GM12872 (cell line): ENCODE measurements at regions not wholly inside any gene's neighbourhood (a gene's known extent, or its start where the extent isn't known, plus 50 kb on each side); places are given as distances from the start of the nearest gene placed in this dataset.

Source experiments
- TF ChIP-seq, protein P1 (sequence below): IDR thresholded peaks from 3 replicates; pipeline ENCODE4 v1.5.1; 2011; ENCODE audit warnings: low read depth, mild to moderate bottlenecking, low read length, moderate library complexity; ENCODE audit not compliant: insufficient read depth

DNA sequence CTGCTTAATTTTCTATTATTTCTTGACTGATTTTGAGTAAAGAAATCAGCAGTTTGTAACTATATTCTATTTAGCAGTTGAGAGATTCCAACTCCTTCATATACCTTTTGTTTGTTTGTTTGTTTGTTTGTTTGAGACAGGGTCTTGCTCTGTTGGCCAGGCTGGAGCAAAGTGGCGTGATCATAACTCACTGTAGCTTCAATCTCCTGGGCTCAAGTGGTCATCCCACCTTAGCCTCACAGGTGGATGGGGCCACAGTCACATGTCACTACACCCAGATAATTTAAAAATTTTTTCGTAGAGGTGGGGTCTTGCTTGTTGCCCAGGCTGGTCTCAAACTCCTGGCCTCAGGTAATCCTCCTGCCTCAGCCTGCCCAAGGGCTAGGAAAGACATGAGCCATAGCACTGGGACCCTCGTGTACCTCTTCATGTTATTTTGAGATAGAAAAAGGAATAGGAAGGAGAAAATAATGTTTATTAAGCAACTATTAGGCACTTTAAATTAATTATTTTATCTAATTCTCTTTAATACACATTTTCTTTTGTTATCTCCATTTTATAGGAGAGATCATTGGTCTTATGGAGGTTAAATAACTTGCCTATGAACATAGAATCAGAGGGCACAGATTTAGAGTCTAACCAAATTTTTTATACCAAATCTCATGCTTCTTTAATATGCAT lies 133.0 kb downstream of the ZNF608 start:
- TF ChIP-seq, protein P1, sequence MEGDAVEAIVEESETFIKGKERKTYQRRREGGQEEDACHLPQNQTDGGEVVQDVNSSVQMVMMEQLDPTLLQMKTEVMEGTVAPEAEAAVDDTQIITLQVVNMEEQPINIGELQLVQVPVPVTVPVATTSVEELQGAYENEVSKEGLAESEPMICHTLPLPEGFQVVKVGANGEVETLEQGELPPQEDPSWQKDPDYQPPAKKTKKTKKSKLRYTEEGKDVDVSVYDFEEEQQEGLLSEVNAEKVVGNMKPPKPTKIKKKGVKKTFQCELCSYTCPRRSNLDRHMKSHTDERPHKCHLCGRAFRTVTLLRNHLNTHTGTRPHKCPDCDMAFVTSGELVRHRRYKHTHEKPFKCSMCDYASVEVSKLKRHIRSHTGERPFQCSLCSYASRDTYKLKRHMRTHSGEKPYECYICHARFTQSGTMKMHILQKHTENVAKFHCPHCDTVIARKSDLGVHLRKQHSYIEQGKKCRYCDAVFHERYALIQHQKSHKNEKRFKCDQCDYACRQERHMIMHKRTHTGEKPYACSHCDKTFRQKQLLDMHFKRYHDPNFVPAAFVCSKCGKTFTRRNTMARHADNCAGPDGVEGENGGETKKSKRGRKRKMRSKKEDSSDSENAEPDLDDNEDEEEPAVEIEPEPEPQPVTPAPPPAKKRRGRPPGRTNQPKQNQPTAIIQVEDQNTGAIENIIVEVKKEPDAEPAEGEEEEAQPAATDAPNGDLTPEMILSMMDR = no peak

DNA sequence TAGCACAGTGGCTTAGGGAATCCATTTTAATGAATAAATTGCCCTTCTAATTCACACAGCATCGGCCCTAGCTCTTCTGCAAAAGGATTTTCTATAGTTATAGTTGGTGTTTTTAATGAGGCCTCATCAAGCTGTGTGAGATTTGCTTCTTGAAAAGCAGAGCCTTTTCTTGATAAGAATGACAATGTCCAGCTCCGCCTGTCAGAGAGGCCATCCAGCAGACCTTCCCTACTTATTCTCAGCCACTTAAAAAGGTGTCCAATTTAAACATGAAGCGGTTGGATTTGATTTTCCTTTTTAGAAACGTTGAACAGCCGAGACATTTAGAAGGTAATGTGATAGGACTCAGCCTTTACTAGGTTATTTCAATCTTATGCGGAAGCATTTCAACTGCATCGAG lies 134.4 kb downstream of the ZNF608 start:
- TF ChIP-seq, protein P1 = no peak

DNA sequence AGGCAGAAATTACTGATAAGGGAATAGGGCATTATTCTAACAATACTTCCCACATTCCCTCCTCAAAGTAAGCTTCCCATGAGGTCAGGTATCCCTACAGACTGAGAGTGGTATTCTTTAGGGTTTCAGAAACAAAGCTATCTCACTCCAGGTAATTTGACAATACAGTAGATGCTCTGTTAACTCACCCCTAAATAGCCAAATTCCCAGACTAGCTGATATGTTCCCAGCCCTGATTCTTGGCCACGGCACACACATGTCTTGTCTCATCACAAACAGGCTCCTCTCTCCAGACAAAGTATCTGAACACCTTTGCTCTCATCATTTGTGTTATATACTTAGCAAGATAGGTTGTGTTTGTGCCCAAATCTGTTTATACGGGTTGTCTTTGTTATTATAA lies 139.9 kb downstream of the ZNF608 start:
- TF ChIP-seq, protein P1 = no peak

DNA sequence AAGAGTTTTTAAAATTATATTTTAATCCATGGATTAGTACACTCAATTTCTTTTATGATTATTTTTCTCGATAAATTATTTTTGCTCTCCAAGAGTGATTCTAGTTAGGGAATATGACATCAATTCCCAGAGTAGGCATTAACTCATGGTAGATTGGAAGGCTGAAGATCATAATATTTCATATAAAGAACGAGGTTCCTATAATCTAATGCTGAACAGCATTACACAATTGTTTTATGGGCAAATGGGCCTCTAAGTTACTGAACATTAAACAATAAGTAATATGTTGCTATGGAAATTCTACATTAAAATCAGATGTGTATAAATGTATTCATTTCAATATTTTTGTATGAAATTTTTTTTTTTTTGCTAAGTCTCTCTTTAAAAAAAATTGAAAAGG lies 140.3 kb downstream of the ZNF608 start:
- TF ChIP-seq, protein P1 = no peak

GRCh38 chr5:124605541-124605940 lies 140.9 kb downstream of the ZNF608 start:
- TF ChIP-seq, protein P1 = no peak

DNA sequence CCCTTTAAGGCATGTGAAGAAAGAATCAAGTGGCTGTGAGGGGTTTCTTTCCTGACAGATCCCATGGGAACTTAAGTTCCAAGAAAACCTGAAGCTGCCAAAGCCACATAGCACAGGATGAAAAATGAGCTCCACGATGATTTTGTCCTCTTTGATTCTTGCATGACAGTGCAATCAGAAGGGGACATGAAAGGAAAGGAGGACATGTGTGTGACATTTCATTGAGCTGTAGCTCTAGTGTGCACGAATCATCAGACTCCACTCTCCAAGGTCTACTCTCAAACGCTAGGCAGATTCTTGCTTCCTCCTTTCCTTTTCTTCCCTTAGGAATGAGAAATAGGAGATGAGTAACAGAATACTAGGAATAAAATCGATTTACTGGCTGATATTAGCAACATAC lies 142.0 kb downstream of the ZNF608 start:
- TF ChIP-seq, protein P1 = no peak

DNA sequence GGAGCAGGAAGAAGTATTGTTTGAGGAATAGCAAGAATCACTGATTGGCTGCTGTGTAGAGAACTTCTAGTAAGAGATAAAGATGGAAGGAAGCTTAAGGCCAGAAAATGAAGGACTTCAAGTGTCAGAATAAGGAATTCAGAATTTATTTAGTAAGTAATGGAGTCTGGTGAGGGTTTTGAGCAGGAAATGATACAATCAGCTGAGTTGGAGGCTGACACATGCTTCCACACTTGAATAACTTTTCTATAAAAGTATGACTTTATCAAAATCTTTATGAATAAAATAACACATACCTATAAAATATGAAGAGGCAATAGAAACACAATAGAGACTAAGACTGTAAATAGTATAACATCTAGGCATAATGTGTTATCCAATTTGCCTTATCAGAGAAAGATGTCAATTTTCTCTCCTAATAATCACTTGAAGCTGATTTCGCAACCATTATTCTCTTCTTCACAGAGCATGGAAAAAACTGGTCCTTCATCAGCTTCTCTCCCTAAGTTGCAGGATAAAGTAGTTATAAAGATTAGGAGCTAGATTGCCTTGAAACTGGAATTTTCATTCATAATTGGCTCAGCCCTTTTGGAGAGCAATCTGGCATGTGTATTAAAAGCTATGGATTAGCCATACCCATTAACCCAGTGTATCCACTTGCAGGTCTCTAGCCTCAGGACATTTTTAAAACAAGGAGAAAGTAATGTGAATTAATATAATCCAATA lies 143.4 kb downstream of the ZNF608 start:
- TF ChIP-seq, protein P1 = no peak
